HEK293 (cell line): ENCODE measurements at regions not wholly inside any gene's neighbourhood (a gene's known extent, or its start where the extent isn't known, plus 50 kb on each side); places are given as distances from the start of the nearest gene placed in this dataset.

Source experiments
- CTCF ChIA-PET: fragments of 350-600 bp; formaldehyde crosslinking; extraction: SDS; loops from one replicate; lab custom pipeline; 2021; ENCODE audit warnings: antibody characterized with exemption; lab: Yijun Ruan, JAX
- POLR2A ChIA-PET: fragments of 300-600 bp; formaldehyde crosslinking; extraction: SDS; loops from one replicate; lab custom pipeline; 2020; ENCODE audit warnings: antibody characterized with exemption, inconsistent platforms; lab: Yijun Ruan, JAX
- H3K27ac ChIP-seq: fragments of 200-500 bp; sonication (Bioruptor generic); 2 replicates; pipeline ENCODE4 v1.5.1; 2014; ENCODE audit warnings: low read depth, low read length, control low read depth, inconsistent platforms; ENCODE audit errors: extremely low read depth
- H3K36me3 ChIP-seq, 2 experiments: fragments of 200-500 bp in 1 of 2; sonication (Bioruptor generic) in 1 of 2; 1 replicate in 1 of 2; 2 replicates in 1 of 2; pipeline ENCODE4 v1.5.1; 2014 to 2017; ENCODE audit warnings: inconsistent platforms in 2 of 2, low read length in 2 of 2; ENCODE audit not compliant: control insufficient read depth in 2 of 2, insufficient read depth in 1 of 2
- H3K4me1 ChIP-seq: fragments of 200-500 bp; sonication (Bioruptor generic); 2 replicates; pipeline ENCODE4 v1.5.1; 2014; ENCODE audit warnings: mild to moderate bottlenecking, low read length, inconsistent platforms; ENCODE audit not compliant: control insufficient read depth, insufficient read depth
- H3K4me3 ChIP-seq: 2 replicates; pipeline ENCODE4 v1.5.1; 2011; ENCODE audit warnings: low read depth, mild to moderate bottlenecking, control low read depth, low read length, moderate library complexity
- H3K9me3 ChIP-seq: fragments of 200-500 bp; sonication (Bioruptor generic); 2 replicates; pipeline ENCODE4 v1.5.1; 2014; ENCODE audit warnings: low read depth, low read length, inconsistent platforms; ENCODE audit not compliant: control insufficient read depth, insufficient read depth
- CTCF ChIP-seq: fragments of 450-650 bp; formaldehyde crosslinking; IDR thresholded peaks from 2 replicates; pipeline ENCODE4 v1.5.1; 2016; ENCODE audit warnings: missing biosample characterization, missing genetic modification characterization
- GLIS1 ChIP-seq: fragments of 450-650 bp; formaldehyde crosslinking; IDR thresholded peaks from 2 replicates; pipeline ENCODE4 v1.5.1; 2016; ENCODE audit warnings: missing biosample characterization, missing genetic modification characterization
- KLF8 ChIP-seq: fragments of 450-650 bp; formaldehyde crosslinking; IDR thresholded peaks from 2 replicates; pipeline ENCODE4 v1.5.1; 2016; ENCODE audit warnings: missing biosample characterization, missing genetic modification characterization
- OSR2 ChIP-seq: fragments of 450-650 bp; formaldehyde crosslinking; IDR thresholded peaks from 2 replicates; pipeline ENCODE4 v1.5.1; 2016; ENCODE audit warnings: missing biosample characterization, missing genetic modification characterization
- SETDB1 ChIP-seq: IDR thresholded peaks from one replicate; pipeline ENCODE4 v1.6.1; 2017; ENCODE audit warnings: mild to moderate bottlenecking, low read length, moderate library complexity, mixed read lengths; ENCODE audit not compliant: insufficient read length
- SP2 ChIP-seq: fragments of 450-650 bp; formaldehyde crosslinking; IDR thresholded peaks from 2 replicates; pipeline ENCODE4 v1.5.1; 2016; ENCODE audit warnings: missing biosample characterization, missing genetic modification characterization
- ZIC2 ChIP-seq: fragments of 450-650 bp; formaldehyde crosslinking; IDR thresholded peaks from 2 replicates; pipeline ENCODE4 v1.5.1; 2016; ENCODE audit warnings: missing biosample characterization, missing genetic modification characterization
- ZNF274 ChIP-seq, 2 experiments: fragments of 200-500 bp in 1 of 2; fragments of 450-650 bp in 1 of 2; sonication (Bioruptor generic) in 1 of 2; formaldehyde crosslinking in 1 of 2; IDR thresholded peaks; 2 replicates each; pipeline versions ENCODE4 v1.5.1 to v1.6.1; 2014 to 2016; ENCODE audit warnings: borderline replicate concordance in 1 of 2, inconsistent platforms in 1 of 2, low read length in 1 of 2, missing biosample characterization in 1 of 2, missing genetic modification characterization in 1 of 2
- ZNF324 ChIP-seq: fragments of 450-650 bp; formaldehyde crosslinking; IDR thresholded peaks from 2 replicates; pipeline ENCODE4 v1.5.1; 2016; ENCODE audit warnings: missing biosample characterization, missing genetic modification characterization
- ZNF335 ChIP-seq: fragments of 450-650 bp; formaldehyde crosslinking; conservative IDR thresholded peaks from 2 replicates; pipeline ENCODE4 v1.5.1; 2016; ENCODE audit warnings: missing biosample characterization, missing genetic modification characterization
- ZNF398 ChIP-seq: fragments of 450-650 bp; formaldehyde crosslinking; IDR thresholded peaks from 2 replicates; pipeline ENCODE4 v1.5.1; 2017; ENCODE audit warnings: missing biosample characterization, missing genetic modification characterization
- ZNF518A ChIP-seq: fragments of 450-650 bp; formaldehyde crosslinking; conservative IDR thresholded peaks from 2 replicates; pipeline ENCODE4 v1.5.1; 2016; ENCODE audit warnings: low read depth, missing biosample characterization, missing genetic modification characterization
- ZNF549 ChIP-seq: fragments of 450-650 bp; IDR thresholded peaks from 2 replicates; pipeline ENCODE4 v1.5.1; 2018; ENCODE audit warnings: missing biosample characterization, missing genetic modification characterization, mild to moderate bottlenecking, inconsistent platforms, moderate library complexity
- ZNF610 ChIP-seq: fragments of 450-650 bp; formaldehyde crosslinking; IDR thresholded peaks from 2 replicates; pipeline ENCODE4 v1.5.1; 2016; ENCODE audit warnings: missing biosample characterization, missing genetic modification characterization, borderline replicate concordance
- ZNF664 ChIP-seq: fragments of 450-650 bp; formaldehyde crosslinking; IDR thresholded peaks from 2 replicates; pipeline ENCODE4 v1.5.1; 2016; ENCODE audit warnings: missing biosample characterization, missing genetic modification characterization
- ZNF747 ChIP-seq: fragments of 450-650 bp; formaldehyde crosslinking; IDR thresholded peaks from 2 replicates; pipeline ENCODE4 v1.5.1; 2016; ENCODE audit warnings: missing biosample characterization, missing genetic modification characterization
- ZNF843 ChIP-seq: fragments of 450-650 bp; formaldehyde crosslinking; IDR thresholded peaks from 2 replicates; pipeline ENCODE4 v1.5.1; 2016; ENCODE audit warnings: missing biosample characterization, missing genetic modification characterization

GRCh38 chr16:51527349-51527748 is 376.3 kb upstream of the SALL1 start (continued):
- TF ChIP-seq SP2 (tag by site-specific recombination), result no peak
- no peak for TF ChIP-seq ZNF324 (tag by site-specific recombination)
- no peak for TF ChIP-seq ZNF274 (IDR thresholded peaks at IDR 0.05; ENCODE audit: low read length)
- no peak for TF ChIP-seq ZNF274 (tag by site-specific recombination; IDR thresholded peaks at IDR 0.05; ENCODE audit: borderline replicate concordance)

GRCh38 chr16:51526621-51527020 is 375.6 kb upstream of the SALL1 start:
- no peak overlapping the region; the same call in 1 of the 2 replicates for H3K27ac ChIP-seq
- H3K4me1 ChIP-seq, result peaks cover 9% of the 10 kb centered on the region; the same call in 1 of the 2 replicates
- ChIA-PET POLR2A (no interaction called here), CTCF (interaction anchor here (0.6 kb wide), 2 partner anchors 12 to 602 kb away, joined by 3 read pairs; no protein-coding TSS in a partner anchor)
- H3K4me3 ChIP-seq, result no peak overlapping the region
- H3K9me3 ChIP-seq, result no peaks in the 10 kb centered on the region
- TF ChIP-seq ZNF398 (0 out of 2 replicates have a peak, but pooled peaks have one; percentile 12), SETDB1 (no peak), ZIC2 (tag by site-specific recombination) (peak; percentile 25; the same call in 1 of the 2 replicates), ZNF610 (tag by site-specific recombination) (no peak), ZNF664 (peak; percentile 2; the same call in 1 of the 2 replicates), ZNF549 (no peak)
- H3K36me3 ChIP-seq, result no peaks in the 10 kb centered on the region

- Histone ChIP-seq H3K27ac (no peak overlapping the region; the same call in 1 of the 2 replicates), H3K9me3 (no peaks in the 10 kb centered on the region), H3K4me3 (no peak overlapping the region), H3K4me1 (peaks cover 9% of the 10 kb centered on the region; the same call in 1 of the 2 replicates), H3K36me3 (no peaks in the 10 kb centered on the region)
- POLR2A ChIA-PET, result interaction anchor here (0.9 to 1.3 kb wide), 2 partner anchors 9 to 32 kb away, joined by 4 read pairs; no protein-coding TSS in a partner anchor
- TF ChIP-seq KLF8 (tag by site-specific recombination), result no peak
- TF ChIP-seq GLIS1, result peak; percentile 35; the same call in 1 of the 2 replicates
- no peak for TF ChIP-seq OSR2
- TF ChIP-seq ZNF335 (tag by site-specific recombination), result peak; percentile 93
- peak; percentile 44; the same call in 1 of the 2 replicates for TF ChIP-seq CTCF (tag by site-specific recombination)
- TF ChIP-seq ZNF518A (tag by site-specific recombination), result 0 out of 2 replicates have a peak, but pooled peaks have one; percentile 14
- TF ChIP-seq ZNF747 (tag by site-specific recombination), result no peak
- TF ChIP-seq ZIC2 (tag by site-specific recombination), result peak; percentile 46; the same call in 1 of the 2 replicates
- no peak for TF ChIP-seq ZNF843 (tag by site-specific recombination)
- CTCF ChIA-PET, result interaction anchor here (0.6 to 1.3 kb wide), 7 partner anchors 14 to 783 kb away, joined by 3 to 7 read pairs (median 3); no protein-coding TSS in a partner anchor
These were observed 373.7 kb upstream of the SALL1 start for GRCh38 chr16:51524555-51525373.
